A673 (cell line): ENCODE measurements at regions not wholly inside any gene's neighbourhood (a gene's known extent, or its start where the extent isn't known, plus 50 kb on each side); places are given as distances from the start of the nearest gene placed in this dataset.

Experiments
- EZH2 ChIP-seq: fragments of 200-600 bp; sonication (generic); IDR thresholded peaks from 2 replicates; pipeline ENCODE4 v1.6.1; 2017; ENCODE audit warnings: borderline replicate concordance, low read depth, mild to moderate bottlenecking, mixed read lengths, antibody characterized with exemption, low read length; ENCODE audit not compliant: poor library complexity, severe bottlenecking
- TF ChIP-seq, protein P1 (sequence below): fragments of 300-800, 200-600 bp; sonication (generic); conservative IDR thresholded peaks from 2 replicates; pipeline ENCODE4 v1.5.1; 2017; ENCODE audit warnings: low read depth, mild to moderate bottlenecking, antibody characterized with exemption, low read length, moderate library complexity, mixed read lengths

DNA sequence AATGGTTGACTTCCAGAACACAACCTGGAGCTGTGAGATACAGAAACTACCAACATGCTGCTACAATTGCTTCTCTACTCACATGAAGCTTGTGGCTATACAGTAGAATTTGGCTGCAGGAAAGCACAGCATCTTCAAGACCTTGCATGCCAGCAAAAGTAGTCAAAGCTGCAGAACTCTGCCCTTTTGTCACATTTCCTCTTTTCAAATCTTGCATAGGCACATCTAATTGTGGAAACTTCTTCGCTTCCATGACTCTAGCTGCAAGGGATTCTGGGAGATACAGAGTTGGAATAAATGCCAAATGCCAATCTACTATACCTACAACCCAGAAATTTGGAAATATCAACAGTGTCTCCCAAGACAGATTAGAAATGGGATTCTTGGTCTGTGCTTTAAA, 462.2 kb downstream of the FOXO1 start:
- TF ChIP-seq, protein P1, sequence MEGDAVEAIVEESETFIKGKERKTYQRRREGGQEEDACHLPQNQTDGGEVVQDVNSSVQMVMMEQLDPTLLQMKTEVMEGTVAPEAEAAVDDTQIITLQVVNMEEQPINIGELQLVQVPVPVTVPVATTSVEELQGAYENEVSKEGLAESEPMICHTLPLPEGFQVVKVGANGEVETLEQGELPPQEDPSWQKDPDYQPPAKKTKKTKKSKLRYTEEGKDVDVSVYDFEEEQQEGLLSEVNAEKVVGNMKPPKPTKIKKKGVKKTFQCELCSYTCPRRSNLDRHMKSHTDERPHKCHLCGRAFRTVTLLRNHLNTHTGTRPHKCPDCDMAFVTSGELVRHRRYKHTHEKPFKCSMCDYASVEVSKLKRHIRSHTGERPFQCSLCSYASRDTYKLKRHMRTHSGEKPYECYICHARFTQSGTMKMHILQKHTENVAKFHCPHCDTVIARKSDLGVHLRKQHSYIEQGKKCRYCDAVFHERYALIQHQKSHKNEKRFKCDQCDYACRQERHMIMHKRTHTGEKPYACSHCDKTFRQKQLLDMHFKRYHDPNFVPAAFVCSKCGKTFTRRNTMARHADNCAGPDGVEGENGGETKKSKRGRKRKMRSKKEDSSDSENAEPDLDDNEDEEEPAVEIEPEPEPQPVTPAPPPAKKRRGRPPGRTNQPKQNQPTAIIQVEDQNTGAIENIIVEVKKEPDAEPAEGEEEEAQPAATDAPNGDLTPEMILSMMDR = no peak
- no peak for TF ChIP-seq EZH2
